IPS DF 6.9 (cell line): ENCODE measurements at regions not wholly inside any gene's neighbourhood (a gene's known extent, or its start where the extent isn't known, plus 50 kb on each side); places are given as distances from the start of the nearest gene placed in this dataset.
"Not testable (repeated sequence)": the region's sequence is repeated elsewhere in the genome, so short reads cannot be mapped to it uniquely, and the experiment has no call there.

ENCODE experiments used
- DNase-seq: peaks from one replicate; pipeline ENCODE4 v3.0.0-alpha.2; 2013; ENCODE audit warnings: low read depth, low spot score
- H3K27ac ChIP-seq: one replicate; pipeline ENCODE4 v1.5.1; 2013; ENCODE audit warnings: low read length, control low read depth
- H3K27me3 ChIP-seq: 2 replicates; pipeline ENCODE4 v1.6.1; 2013; ENCODE audit warnings: mild to moderate bottlenecking, low read length; ENCODE audit not compliant: control insufficient read depth, insufficient read depth
- H3K36me3 ChIP-seq: 2 replicates; pipeline ENCODE4 v1.6.1; 2013; ENCODE audit warnings: low read length; ENCODE audit not compliant: control insufficient read depth, insufficient read depth
- H3K4me1 ChIP-seq: 2 replicates; pipeline ENCODE4 v1.6.1; 2013; ENCODE audit warnings: low read length; ENCODE audit not compliant: control insufficient read depth, insufficient read depth
- H3K4me3 ChIP-seq: 2 replicates; pipeline ENCODE4 v1.5.1; 2013; ENCODE audit warnings: mild to moderate bottlenecking, low read length
- H3K9me3 ChIP-seq: 2 replicates; pipeline ENCODE4 v1.6.1; 2013; ENCODE audit warnings: low read length, inconsistent platforms; ENCODE audit not compliant: control insufficient read depth, insufficient read depth
- WGBS: extraction: QIAGEN DNeasy Blood & Tissue Kit; methylation state at CpG from one replicate; pipeline ENCODE4 v1.1.7; 2013; ENCODE audit warnings: mixed read lengths, missing lambda C conversion rate; ENCODE audit not compliant: insufficient read length, insufficient coverage; 5-methylcytosine and 5-hydroxymethylcytosine counted together

- Histone ChIP-seq H3K27me3 (no peaks in the 10 kb centered on the region), H3K9me3 (no peaks in the 10 kb centered on the region), H3K4me3 (no peak overlapping the region), H3K27ac (no peak overlapping the region), H3K36me3 (no peaks in the 10 kb centered on the region), H3K4me1 (no peaks in the 10 kb centered on the region)
- no peak for DNase-seq
- WGBS: no CpG with 5 or more reads among the region's 5 CpGs
Measured at GRCh38 chr18:67770520-67770919, 254.0 kb upstream of the DSEL start.

- no peaks in the 10 kb centered on the region for H3K4me1 ChIP-seq
- H3K4me3 ChIP-seq: no peak overlapping the region
- DNase-seq: no peak
Measured at GRCh38 chr18:67766930-67767329, 250.4 kb upstream of the DSEL start.

GRCh38 chr18:67752211-67752610 lies 235.7 kb upstream of the DSEL start:
- not testable (repeated sequence) for H3K27ac ChIP-seq, H3K4me1 ChIP-seq, H3K9me3 ChIP-seq, H3K36me3 ChIP-seq, H3K4me3 ChIP-seq, DNase-seq, H3K27me3 ChIP-seq
- no CpG with 5 or more reads among the region's 1 CpG for whole genome bisulfite sequencing

More at GRCh38 chr18:67766930-67767329, 250.4 kb upstream of the DSEL start:
- Histone ChIP-seq H3K27me3 (no peaks in the 10 kb centered on the region), H3K27ac (no peak overlapping the region), H3K36me3 (no peaks in the 10 kb centered on the region), H3K9me3 (no peaks in the 10 kb centered on the region)

- no peak overlapping the region for H3K4me3 ChIP-seq
Measured at GRCh38 chr18:67742954-67743353, 226.4 kb upstream of the DSEL start.

GRCh38 chr18:67742525-67742924 lies 226.0 kb upstream of the DSEL start:
- Histone ChIP-seq H3K4me1 (no peaks in the 10 kb centered on the region), H3K4me3 (no peak overlapping the region), H3K27me3 (no peaks in the 10 kb centered on the region), H3K36me3 (no peaks in the 10 kb centered on the region), H3K27ac (no peak overlapping the region), H3K9me3 (no peaks in the 10 kb centered on the region)
- no peak for DNase-seq
- WGBS: no CpG with 5 or more reads among the region's 7 CpGs

More at GRCh38 chr18:67742954-67743353, 226.4 kb upstream of the DSEL start:
- no peak overlapping the region for H3K27ac ChIP-seq
- H3K27me3 ChIP-seq: no peaks in the 10 kb centered on the region
- DNase-seq: no peak
- no peaks in the 10 kb centered on the region for H3K36me3 ChIP-seq
- H3K4me1 ChIP-seq: no peaks in the 10 kb centered on the region
- no CpG with 5 or more reads among the region's 1 CpG for WGBS
- H3K9me3 ChIP-seq: no peaks in the 10 kb centered on the region

GRCh38 chr18:67735506-67735905 lies 219.0 kb upstream of the DSEL start:
- no peak overlapping the region for H3K27ac ChIP-seq
- no peaks in the 10 kb centered on the region for H3K4me1 ChIP-seq
- H3K36me3 ChIP-seq: no peaks in the 10 kb centered on the region
- H3K27me3 ChIP-seq: no peaks in the 10 kb centered on the region
- WGBS: no CpG with 5 or more reads among the region's 6 CpGs
- no peak overlapping the region for H3K4me3 ChIP-seq
- H3K9me3 ChIP-seq: no peaks in the 10 kb centered on the region
- no peak for DNase-seq

- Histone ChIP-seq H3K36me3 (no peaks in the 10 kb centered on the region), H3K9me3 (no peaks in the 10 kb centered on the region), H3K4me3 (no peak overlapping the region), H3K27me3 (no peaks in the 10 kb centered on the region), H3K4me1 (no peaks in the 10 kb centered on the region), H3K27ac (no peak overlapping the region)
- no CpG with 5 or more reads among the region's 1 CpG for WGBS
- no peak for DNase-seq
Measured at GRCh38 chr18:67733088-67733487, 216.6 kb upstream of the DSEL start.

- Histone ChIP-seq H3K4me3 (no peak overlapping the region), H3K4me1 (no peaks in the 10 kb centered on the region), H3K36me3 (no peaks in the 10 kb centered on the region), H3K27ac (no peak overlapping the region), H3K9me3 (no peaks in the 10 kb centered on the region), H3K27me3 (no peaks in the 10 kb centered on the region)
- WGBS: no CpG with 5 or more reads among the region's 1 CpG
- DNase-seq: no peak
Measured at GRCh38 chr18:67731851-67732250, 215.3 kb upstream of the DSEL start.

GRCh38 chr18:67730886-67731285 lies 214.4 kb upstream of the DSEL start:
- no CpG with 5 or more reads among the region's 4 CpGs for WGBS
- Histone ChIP-seq H3K27me3 (no peaks in the 10 kb centered on the region), H3K9me3 (no peaks in the 10 kb centered on the region), H3K27ac (no peak overlapping the region), H3K4me3 (no peak overlapping the region), H3K36me3 (no peaks in the 10 kb centered on the region), H3K4me1 (no peaks in the 10 kb centered on the region)
- DNase-seq: no peak

- H3K27ac ChIP-seq: no peak overlapping the region
- no CpG with 5 or more reads among the region's 2 CpGs for WGBS
- no peak for DNase-seq
- no peaks in the 10 kb centered on the region for H3K36me3 ChIP-seq
- H3K27me3 ChIP-seq: no peaks in the 10 kb centered on the region
- H3K4me1 ChIP-seq: no peaks in the 10 kb centered on the region
- no peaks in the 10 kb centered on the region for H3K9me3 ChIP-seq
- no peak overlapping the region for H3K4me3 ChIP-seq
Measured at GRCh38 chr18:67728364-67728763, 211.8 kb upstream of the DSEL start.

GRCh38 chr18:67726882-67727281 lies 210.4 kb upstream of the DSEL start:
- Histone ChIP-seq H3K4me1 (no peaks in the 10 kb centered on the region), H3K4me3 (no peak overlapping the region), H3K27ac (no peak overlapping the region), H3K9me3 (no peaks in the 10 kb centered on the region), H3K36me3 (no peaks in the 10 kb centered on the region), H3K27me3 (no peaks in the 10 kb centered on the region)
- DNase-seq: no peak
- no CpG with 5 or more reads among the region's 2 CpGs for WGBS
